ENCODE measurements at regions not wholly inside any gene's neighbourhood (a gene's known extent, or its start where the extent isn't known, plus 50 kb on each side); places are given as distances from the start of the nearest gene placed in this dataset.

DNA sequence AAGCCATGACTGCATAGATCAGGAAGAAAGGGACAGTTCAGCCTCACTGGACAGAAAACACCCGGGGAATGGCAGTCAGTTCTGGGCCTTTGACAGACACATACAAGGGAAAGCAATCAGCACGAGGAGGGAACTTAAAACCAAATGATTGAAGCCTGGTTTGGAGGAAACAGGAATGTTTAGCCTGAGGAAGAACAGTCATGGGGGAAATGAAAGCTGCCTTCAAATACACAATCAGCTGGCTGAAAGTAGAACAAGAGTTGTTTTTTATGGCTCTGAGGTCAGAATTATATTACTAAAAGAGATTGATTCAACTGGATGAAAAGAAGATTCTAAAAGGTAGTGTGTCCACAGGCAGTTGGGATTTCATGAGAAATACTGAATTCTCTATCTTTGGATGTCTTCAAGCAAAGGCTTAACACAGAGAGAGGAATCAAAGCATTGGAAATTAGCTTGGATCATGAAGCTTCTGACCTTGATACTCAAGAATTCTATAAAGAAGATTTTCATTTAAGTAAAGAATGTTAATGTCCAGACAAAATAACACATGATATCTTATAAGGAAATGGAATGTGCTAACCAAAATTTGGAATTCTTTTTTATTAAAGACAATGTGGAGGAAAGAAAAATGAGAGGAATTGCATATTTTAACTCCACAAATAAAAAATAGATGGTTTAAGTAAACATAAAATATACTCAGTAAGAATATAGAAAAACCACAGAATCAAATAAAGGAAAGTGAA is 216.6 kb downstream of the IBTK start:
- no peaks in the 10 kb centered on the region for H3K9me3 ChIP-seq (ENCODE audit: control insufficient read depth, low read length)
- H3K4me1 ChIP-seq (ENCODE audit: control insufficient read depth, insufficient read depth, low read depth, low read length), result no peaks in the 10 kb centered on the region
- peak overlapping the region in 1 of 2 experiments; percentile 54 for H3K18ac ChIP-seq (ENCODE audit: low read depth in 1 of 2, low read length in 2 of 2)
- 37% methylated on average over 2 of the region's 2 CpGs for WGBS
- DNase-seq, result no peak
- H3K79me1 ChIP-seq (replicated peaks; ENCODE audit: low read length, poor library complexity, severe bottlenecking), result no peaks in the 10 kb centered on the region
- H2BK120ac ChIP-seq (ENCODE audit: low read depth, low read length), result no peak overlapping the region
- H2BK15ac ChIP-seq (ENCODE audit: low read depth, poor library complexity, severe bottlenecking), result no peak overlapping the region
- no peak overlapping the region for H3K23ac ChIP-seq (ENCODE audit: low read length in 2 of 2)
- no peak overlapping the region for H2AK5ac ChIP-seq (ENCODE audit: low read length, severe bottlenecking)
- no peak overlapping the region for H3K4me2 ChIP-seq (ENCODE audit: low read length, poor library complexity, severe bottlenecking)
- no peak overlapping the region for H4K8ac ChIP-seq (ENCODE audit: low read length)
- H3K27ac ChIP-seq (ENCODE audit: low read length, poor library complexity, severe bottlenecking), result no peak overlapping the region
- H3K4me3 ChIP-seq (ENCODE audit: insufficient read depth in 1 of 2, low read depth in 1 of 2, low read length in 2 of 2), result no peak overlapping the region
- H2BK12ac ChIP-seq (ENCODE audit: low read length in 2 of 2), result peak overlapping the region in 1 of 2 experiments; percentile 23
- no peaks in the 10 kb centered on the region for H3K27me3 ChIP-seq (ENCODE audit: control insufficient read depth in 1 of 2, insufficient read depth in 1 of 2, low read length in 2 of 2)
- no peak overlapping the region for H3K9ac ChIP-seq (ENCODE audit: low read length)
- no peak overlapping the region for H2BK5ac ChIP-seq (ENCODE audit: low read depth, low read length, poor library complexity, severe bottlenecking)
- no peak overlapping the region for H2AFZ ChIP-seq (ENCODE audit: low read depth, low read length)
- H4K91ac ChIP-seq (ENCODE audit: low read length), result no peak overlapping the region
- H3K36me3 ChIP-seq (ENCODE audit: control insufficient read depth in 1 of 2, insufficient read depth in 2 of 2, low read depth in 1 of 2, low read length in 2 of 2), result no peaks in the 10 kb centered on the region
- H3K4ac ChIP-seq (ENCODE audit: low read depth in 1 of 2, low read length in 2 of 2), result no peak overlapping the region
- H3K14ac ChIP-seq (ENCODE audit: low read length in 2 of 2), result no peak overlapping the region

DNA sequence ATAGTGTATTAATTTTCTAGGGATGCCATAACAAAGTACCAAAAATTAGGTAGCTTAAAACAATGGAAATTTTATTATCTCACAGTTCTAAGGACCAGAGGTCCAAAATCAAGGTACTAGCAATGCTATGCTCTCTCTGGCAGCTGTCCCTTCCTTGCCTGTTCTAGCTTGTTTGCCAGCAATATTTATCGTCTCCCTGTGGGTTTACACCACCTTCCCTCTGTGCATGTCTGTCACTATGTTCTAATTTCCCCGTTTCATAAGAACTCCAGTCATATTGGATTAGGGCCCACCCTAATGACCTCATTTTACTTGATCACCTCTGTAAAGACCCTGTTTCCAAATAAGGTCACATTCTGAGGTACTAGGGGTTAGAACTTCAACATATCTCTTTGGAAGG is 217.2 kb downstream of the IBTK start:
- H3K36me3 ChIP-seq (ENCODE audit: control insufficient read depth in 1 of 2, insufficient read depth in 2 of 2, low read depth in 1 of 2, low read length in 2 of 2), result no peaks in the 10 kb centered on the region
- H3K14ac ChIP-seq (ENCODE audit: low read length in 2 of 2), result no peak overlapping the region
- H3K4me1 ChIP-seq (ENCODE audit: control insufficient read depth, insufficient read depth, low read depth, low read length), result no peaks in the 10 kb centered on the region
- no peaks in the 10 kb centered on the region for H3K79me1 ChIP-seq (replicated peaks; ENCODE audit: low read length, poor library complexity, severe bottlenecking)
- no peak overlapping the region for H3K4ac ChIP-seq (ENCODE audit: low read depth in 1 of 2, low read length in 2 of 2)
- no peak overlapping the region for H3K23ac ChIP-seq (ENCODE audit: low read length in 2 of 2)
- H4K8ac ChIP-seq (ENCODE audit: low read length), result no peak overlapping the region
- no peaks in the 10 kb centered on the region for H3K9me3 ChIP-seq (ENCODE audit: control insufficient read depth, low read length)
- peak overlapping the region; percentile 34 for H2BK120ac ChIP-seq (ENCODE audit: low read depth, low read length)
- H2AK5ac ChIP-seq (ENCODE audit: low read length, severe bottlenecking), result no peak overlapping the region
- WGBS, result 84% methylated on average over 2 of the region's 2 CpGs
- H2BK5ac ChIP-seq (ENCODE audit: low read depth, low read length, poor library complexity, severe bottlenecking), result no peak overlapping the region
- no peaks in the 10 kb centered on the region for H3K27me3 ChIP-seq (ENCODE audit: control insufficient read depth in 1 of 2, insufficient read depth in 1 of 2, low read length in 2 of 2)
- no peak overlapping the region for H2AFZ ChIP-seq (ENCODE audit: low read depth, low read length)
- H3K9ac ChIP-seq (ENCODE audit: low read length), result no peak overlapping the region
- peak overlapping the region in 1 of 2 experiments; percentile 54 for H3K18ac ChIP-seq (ENCODE audit: low read depth in 1 of 2, low read length in 2 of 2)
- H2BK15ac ChIP-seq (ENCODE audit: low read depth, poor library complexity, severe bottlenecking), result no peak overlapping the region
- no peak overlapping the region for H3K4me2 ChIP-seq (ENCODE audit: low read length, poor library complexity, severe bottlenecking)
- H4K91ac ChIP-seq (ENCODE audit: low read length), result no peak overlapping the region
- no peak overlapping the region for H3K27ac ChIP-seq (ENCODE audit: low read length, poor library complexity, severe bottlenecking)
- H2BK12ac ChIP-seq (ENCODE audit: low read length in 2 of 2), result peak overlapping the region in 1 of 2 experiments; percentile 23
- H3K4me3 ChIP-seq (ENCODE audit: insufficient read depth in 1 of 2, low read depth in 1 of 2, low read length in 2 of 2), result no peak overlapping the region
- DNase-seq, result no peak

DNA sequence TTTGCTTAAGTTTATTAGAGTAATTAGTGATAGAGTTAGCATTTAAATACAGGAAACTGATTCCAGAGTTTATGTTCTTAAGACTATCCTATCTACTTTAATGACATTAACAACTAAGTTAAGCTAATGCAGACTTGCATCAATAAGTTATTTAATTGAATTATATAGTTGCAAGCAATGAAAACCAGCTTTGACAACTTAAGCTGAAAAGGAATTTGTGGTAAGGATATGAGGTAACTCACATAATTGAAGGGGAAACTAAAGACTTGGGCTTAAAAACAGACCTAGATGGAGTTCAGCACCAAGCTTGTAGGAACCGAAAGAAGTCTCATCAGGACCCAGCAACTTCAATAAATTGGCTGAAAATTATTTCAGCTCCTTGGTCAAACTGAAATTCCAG is 222.3 kb downstream of the IBTK start:
- no peak overlapping the region for H2BK15ac ChIP-seq (ENCODE audit: low read depth, poor library complexity, severe bottlenecking)
- no peak overlapping the region for H4K8ac ChIP-seq (ENCODE audit: low read length)
- no peak overlapping the region for H2AK5ac ChIP-seq (ENCODE audit: low read length, severe bottlenecking)
- H3K18ac ChIP-seq (ENCODE audit: low read depth in 1 of 2, low read length in 2 of 2), result no peak overlapping the region
- no peaks in the 10 kb centered on the region for H3K4me1 ChIP-seq (ENCODE audit: control insufficient read depth, insufficient read depth, low read depth, low read length)
- H3K36me3 ChIP-seq (ENCODE audit: control insufficient read depth in 1 of 2, insufficient read depth in 2 of 2, low read depth in 1 of 2, low read length in 2 of 2), result no peaks in the 10 kb centered on the region
- no peak overlapping the region for H3K14ac ChIP-seq (ENCODE audit: low read length in 2 of 2)
- H2BK5ac ChIP-seq (ENCODE audit: low read depth, low read length, poor library complexity, severe bottlenecking), result no peak overlapping the region
- no peak overlapping the region for H3K27ac ChIP-seq (ENCODE audit: low read length, poor library complexity, severe bottlenecking)
- H3K4ac ChIP-seq (ENCODE audit: low read depth in 1 of 2, low read length in 2 of 2), result no peak overlapping the region
- H3K4me3 ChIP-seq (ENCODE audit: insufficient read depth in 1 of 2, low read depth in 1 of 2, low read length in 2 of 2), result no peak overlapping the region
- H4K91ac ChIP-seq (ENCODE audit: low read length), result no peak overlapping the region
- H3K9ac ChIP-seq (ENCODE audit: low read length), result no peak overlapping the region
- no peak overlapping the region for H2AFZ ChIP-seq (ENCODE audit: low read depth, low read length)
- WGBS, result 100% methylated on average over 1 of the region's 1 CpG
- H3K79me1 ChIP-seq (replicated peaks; ENCODE audit: low read length, poor library complexity, severe bottlenecking), result no peaks in the 10 kb centered on the region
- no peaks in the 10 kb centered on the region for H3K9me3 ChIP-seq (ENCODE audit: control insufficient read depth, low read length)
- no peak overlapping the region for H2BK120ac ChIP-seq (ENCODE audit: low read depth, low read length)
- no peak overlapping the region for H3K4me2 ChIP-seq (ENCODE audit: low read length, poor library complexity, severe bottlenecking)
- no peak for DNase-seq
- no peak overlapping the region for H2BK12ac ChIP-seq (ENCODE audit: low read length in 2 of 2)
- H3K23ac ChIP-seq (ENCODE audit: low read length in 2 of 2), result no peak overlapping the region
- H3K27me3 ChIP-seq (ENCODE audit: control insufficient read depth in 1 of 2, insufficient read depth in 1 of 2, low read length in 2 of 2), result no peaks in the 10 kb centered on the region

DNA sequence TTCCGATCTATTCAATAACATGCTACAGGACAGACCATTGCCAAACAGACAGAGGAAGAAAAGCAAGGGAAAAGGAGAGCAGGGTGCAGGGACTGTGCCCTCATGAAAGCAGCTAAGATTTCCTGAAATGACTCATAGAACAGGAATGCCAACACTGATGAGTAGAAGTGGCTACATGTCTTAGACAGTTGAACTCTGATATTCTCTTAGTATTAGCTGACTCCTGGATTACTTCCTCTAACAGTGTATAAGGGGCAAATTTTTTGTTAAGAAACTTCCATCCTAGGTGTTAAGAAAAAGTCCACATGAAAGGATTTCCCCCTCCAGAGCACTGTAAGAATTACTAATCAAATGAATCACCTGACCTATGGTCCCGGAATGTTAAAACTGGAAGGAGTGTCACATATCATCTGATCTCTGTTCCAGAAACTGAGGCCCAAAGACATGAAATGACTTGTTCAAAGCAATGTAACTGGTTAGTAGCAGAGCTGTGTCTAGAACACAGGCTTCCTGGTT is 224.9 kb downstream of the IBTK start:
- H4K8ac ChIP-seq (ENCODE audit: low read length), result no peak overlapping the region
- peak overlapping the region; percentile 21 to 59 for H2BK12ac ChIP-seq (ENCODE audit: low read length in 2 of 2)
- H2AK5ac ChIP-seq (ENCODE audit: low read length, severe bottlenecking), result no peak overlapping the region
- no peak overlapping the region for H2BK15ac ChIP-seq (ENCODE audit: low read depth, poor library complexity, severe bottlenecking)
- no peak overlapping the region for H2AFZ ChIP-seq (ENCODE audit: low read depth, low read length)
- peak overlapping the region; percentile 53 for H3K27ac ChIP-seq (ENCODE audit: low read length, poor library complexity, severe bottlenecking)
- no peak overlapping the region for H3K23ac ChIP-seq (ENCODE audit: low read length in 2 of 2)
- peak overlapping the region in 1 of 2 experiments; percentile 64 for H3K18ac ChIP-seq (ENCODE audit: low read depth in 1 of 2, low read length in 2 of 2)
- H3K4me3 ChIP-seq (ENCODE audit: insufficient read depth in 1 of 2, low read depth in 1 of 2, low read length in 2 of 2), result no peak overlapping the region
- H3K27me3 ChIP-seq (ENCODE audit: control insufficient read depth in 1 of 2, insufficient read depth in 1 of 2, low read length in 2 of 2), result no peaks in the 10 kb centered on the region
- no peaks in the 10 kb centered on the region for H3K4me1 ChIP-seq (ENCODE audit: control insufficient read depth, insufficient read depth, low read depth, low read length)
- no peak overlapping the region for H3K4me2 ChIP-seq (ENCODE audit: low read length, poor library complexity, severe bottlenecking)
- peak overlapping the region; percentile 42 for H2BK120ac ChIP-seq (ENCODE audit: low read depth, low read length)
- no peak overlapping the region for H2BK5ac ChIP-seq (ENCODE audit: low read depth, low read length, poor library complexity, severe bottlenecking)
- H3K14ac ChIP-seq (ENCODE audit: low read length in 2 of 2), result no peak overlapping the region
- no peak overlapping the region for H4K91ac ChIP-seq (ENCODE audit: low read length)
- H3K4ac ChIP-seq (ENCODE audit: low read depth in 1 of 2, low read length in 2 of 2), result no peak overlapping the region
- H3K9me3 ChIP-seq (ENCODE audit: control insufficient read depth, low read length), result no peaks in the 10 kb centered on the region
- H3K36me3 ChIP-seq (ENCODE audit: control insufficient read depth in 1 of 2, insufficient read depth in 2 of 2, low read depth in 1 of 2, low read length in 2 of 2), result no peaks in the 10 kb centered on the region
- H3K79me1 ChIP-seq (replicated peaks; ENCODE audit: low read length, poor library complexity, severe bottlenecking), result no peaks in the 10 kb centered on the region
- H3K9ac ChIP-seq (ENCODE audit: low read length), result peak overlapping the region; percentile 47
- peak; percentile 81 for DNase-seq
- WGBS, result 38% methylated on average over 2 of the region's 2 CpGs

All from mesenchymal stem cell (in vitro differentiated cells and primary cell).